ENCODE measurements at regions not wholly inside any gene's neighbourhood (a gene's known extent, or its start where the extent isn't known, plus 50 kb on each side); places are given as distances from the start of the nearest gene placed in this dataset.
"Not testable (repeated sequence)": the region's sequence is repeated elsewhere in the genome, so short reads cannot be mapped to it uniquely, and the experiment has no call there.

- no peak for DNase-seq
These were observed 80.8 kb upstream of the AGAP1 start for GRCh38 chr2:235413064-235413463.

GRCh38 chr2:235414422-235414821 is 79.4 kb upstream of the AGAP1 start:
- no peak for DNase-seq

DNA sequence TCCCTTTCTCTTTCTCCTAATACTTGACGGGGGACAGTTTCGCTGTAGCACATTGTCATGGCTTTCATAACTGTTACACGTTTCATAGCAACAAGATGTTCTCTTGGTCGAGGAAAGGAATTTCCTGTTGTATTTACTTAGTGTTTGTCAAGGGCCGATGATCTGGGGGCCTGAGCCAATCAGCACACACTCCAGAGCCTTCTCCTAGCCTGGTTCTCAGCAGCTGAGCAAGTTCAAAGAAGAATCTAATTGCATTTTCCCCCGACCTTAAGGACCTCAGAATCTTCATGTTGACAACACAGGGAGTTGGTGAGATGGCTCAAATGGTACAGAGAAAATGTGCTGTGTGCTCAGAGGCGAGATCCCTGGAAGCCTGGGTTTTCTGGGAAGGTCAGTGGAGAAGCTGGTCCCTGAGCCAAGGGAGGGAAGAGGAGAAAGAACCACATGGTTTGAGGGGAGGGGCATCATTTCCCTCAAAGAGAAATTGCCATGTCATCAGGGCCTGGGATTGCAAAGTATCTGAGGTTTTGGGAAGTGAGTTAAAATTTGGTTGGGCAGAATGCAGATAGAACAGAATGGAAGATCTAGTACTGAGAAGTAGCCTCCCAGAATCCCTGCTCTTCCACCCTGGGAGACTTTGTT is 76.9 kb upstream of the AGAP1 start:
- no peak for DNase-seq

GRCh38 chr2:235418918-235419317 is 74.9 kb upstream of the AGAP1 start:
- no peak for DNase-seq

DNA sequence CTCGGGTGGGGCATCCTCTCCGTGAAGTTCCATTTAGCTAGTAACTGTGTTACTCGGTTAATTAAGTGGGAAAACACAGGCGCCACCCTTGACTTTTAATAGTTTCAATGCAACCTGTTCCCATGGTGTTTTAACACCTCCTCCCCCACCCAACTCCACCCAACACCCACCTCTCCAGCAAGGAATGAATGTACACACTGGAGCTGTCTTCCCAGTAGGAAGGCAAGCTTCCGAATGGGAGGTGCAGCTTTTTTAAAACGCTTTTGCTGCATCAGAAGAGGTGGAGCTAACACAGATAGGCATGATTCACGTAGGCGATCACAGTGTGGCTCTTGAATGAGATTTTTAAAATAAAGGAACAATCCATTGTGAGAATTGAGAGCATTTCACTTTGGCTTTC is 73.8 kb upstream of the AGAP1 start:
- DNase-seq: no peak

GRCh38 chr2:235421618-235422017 is 72.2 kb upstream of the AGAP1 start:
- DNase-seq: no peak

- DNase-seq: no peak
These were observed 63.3 kb upstream of the AGAP1 start for GRCh38 chr2:235430366-235431083.

DNA sequence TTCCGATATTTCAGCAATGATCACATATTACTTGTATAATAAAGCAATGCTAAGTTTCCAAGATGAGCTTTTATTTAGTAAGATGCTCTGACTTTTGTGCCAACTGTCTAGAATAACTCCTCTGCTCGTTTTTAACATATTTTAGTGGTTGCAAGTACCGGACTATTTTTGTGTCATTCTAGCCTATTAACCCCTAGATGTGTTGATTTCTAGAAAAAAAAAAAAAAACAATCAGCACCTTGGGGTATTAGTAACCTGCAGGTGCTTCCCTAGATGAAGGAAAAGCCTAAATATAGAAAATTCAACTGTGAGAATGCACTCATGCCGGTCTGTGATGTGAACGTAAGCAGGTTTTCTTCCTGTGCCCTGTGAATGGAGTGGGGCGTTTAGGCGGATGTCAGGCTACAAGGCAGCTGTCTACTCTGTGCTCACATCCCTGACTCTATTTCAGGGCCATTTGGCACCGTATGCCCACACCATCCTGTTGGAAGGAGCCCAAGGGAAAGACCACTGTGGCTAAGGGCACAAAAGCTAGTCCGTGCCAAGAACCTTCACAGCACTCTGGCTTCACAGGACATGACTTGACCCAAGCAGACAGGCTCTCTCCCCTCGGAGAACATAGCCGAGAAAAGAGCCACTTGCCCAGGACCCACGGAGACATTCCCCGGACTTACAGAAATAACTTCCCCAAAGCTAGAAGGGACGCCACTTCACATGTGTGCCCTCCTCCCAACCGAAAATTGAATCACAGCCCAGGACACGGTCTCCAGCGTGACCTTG is 60.9 kb upstream of the AGAP1 start:
- DNase-seq: no peak

GRCh38 chr2:235433860-235434259 is 60.0 kb upstream of the AGAP1 start:
- no peak for DNase-seq

- DNase-seq: no peak
These were observed 53.7 kb upstream of the AGAP1 start for GRCh38 chr2:235439959-235440662.

- DNase-seq: not testable (repeated sequence)
These were observed 50.3 kb upstream of the AGAP1 start for GRCh38 chr2:235443580-235443979.
